Right hindlimb (tissue), 1 donor: ENCODE measurements at regions not wholly inside any gene's neighbourhood (a gene's known extent, or its start where the extent isn't known, plus 50 kb on each side); places are given as distances from the start of the nearest gene placed in this dataset.

Source experiments
- DNase-seq: peaks from one replicate; pipeline ENCODE4 v3.0.0-alpha.2; 2018

GRCh38 chr2:19846567-19846966 is 55.2 kb downstream of the TTC32 start:
- no peak for DNase-seq

- DNase-seq: no peak
These were observed 55.8 kb downstream of the TTC32 start for GRCh38 chr2:19846030-19846429.

GRCh38 chr2:19845323-19845920 is 56.4 kb downstream of the TTC32 start:
- no peak for DNase-seq

- DNase-seq: no peak
These were observed 57.0 kb downstream of the TTC32 start for GRCh38 chr2:19844750-19845149.

- no peak for DNase-seq
These were observed 57.7 kb downstream of the TTC32 start for GRCh38 chr2:19843992-19844515.

- DNase-seq: no peak
These were observed 59.7 kb downstream of the TTC32 start for GRCh38 chr2:19841918-19842693.

GRCh38 chr2:19839438-19839837 is 62.3 kb downstream of the TTC32 start:
- no peak for DNase-seq

GRCh38 chr2:19838616-19839015 is 63.2 kb downstream of the TTC32 start:
- no peak for DNase-seq

GRCh38 chr2:19837235-19837766 is 64.5 kb downstream of the TTC32 start:
- DNase-seq: no peak

- no peak for DNase-seq
These were observed 66.0 kb downstream of the TTC32 start for GRCh38 chr2:19835781-19836281.

- DNase-seq: no peak
These were observed 67.8 kb downstream of the TTC32 start for GRCh38 chr2:19833978-19834377.

GRCh38 chr2:19829672-19830071 is 72.1 kb downstream of the TTC32 start:
- no peak for DNase-seq

GRCh38 chr2:19826874-19827273 is 74.9 kb downstream of the TTC32 start:
- DNase-seq: no peak

- no peak for DNase-seq
These were observed 78.3 kb downstream of the TTC32 start for GRCh38 chr2:19823507-19823906.

- DNase-seq: no peak
These were observed 82.4 kb downstream of the TTC32 start for GRCh38 chr2:19819097-19820065.

GRCh38 chr2:19818543-19818942 is 83.2 kb downstream of the TTC32 start:
- no peak for DNase-seq

- DNase-seq: no peak
These were observed 83.7 kb downstream of the TTC32 start for GRCh38 chr2:19818039-19818438.

- no peak for DNase-seq
These were observed 86.0 kb downstream of the TTC32 start for GRCh38 chr2:19815746-19816145.

- peak; percentile 76 for DNase-seq
These were observed 89.6 kb downstream of the TTC32 start for GRCh38 chr2:19812166-19812565.

- no peak for DNase-seq
These were observed 90.6 kb downstream of the TTC32 start for GRCh38 chr2:19811186-19811585.

GRCh38 chr2:19810637-19811036 is 91.1 kb downstream of the TTC32 start:
- DNase-seq: peak; percentile 73

GRCh38 chr2:19810148-19810547 is 91.6 kb downstream of the TTC32 start:
- DNase-seq: no peak

- DNase-seq: no peak
These were observed 92.6 kb downstream of the TTC32 start for GRCh38 chr2:19809206-19809605.
